ENCODE measurements at regions not wholly inside any gene's neighbourhood (a gene's known extent, or its start where the extent isn't known, plus 50 kb on each side); places are given as distances from the start of the nearest gene placed in this dataset.

- Histone ChIP-seq H3K14ac (ENCODE audit: insufficient read length) (no peak overlapping the region), H3K4me3 (ENCODE audit: extremely low read depth in 1 of 4, insufficient read depth in 2 of 4, low read depth in 3 of 4, low read length in 4 of 4) (no peak overlapping the region), H4K5ac (ENCODE audit: insufficient read length, low read depth, low read length) (no peak overlapping the region), H3K4me2 (ENCODE audit: insufficient read depth in 1 of 2, low read depth in 2 of 2, low read length in 2 of 2) (no peak overlapping the region), H2BK12ac (ENCODE audit: low read depth, low read length) (no peak overlapping the region), H2BK20ac (ENCODE audit: low read length) (no peak overlapping the region), H3K36me3 (ENCODE audit: control insufficient read depth in 2 of 4, insufficient read depth in 4 of 4, low read length in 3 of 4) (no peaks in the 10 kb centered on the region), H2BK5ac (ENCODE audit: low read depth, low read length) (no peak overlapping the region), H2BK120ac (replicated peaks; ENCODE audit: low read depth, low read length) (no peak overlapping the region), H3K23ac (ENCODE audit: insufficient read length) (no peak overlapping the region), H4K8ac (ENCODE audit: extremely low read depth, insufficient read depth, low read length) (no peak overlapping the region), H2AFZ (ENCODE audit: low read length) (no peak overlapping the region), H4K20me1 (replicated peaks in 1 of 2; ENCODE audit: control insufficient read depth in 1 of 2, insufficient read depth in 2 of 2, low read length in 2 of 2) (no peaks in the 10 kb centered on the region), H3K23me2 (ENCODE audit: low read depth, low read length) (no peaks in the 10 kb centered on the region), H3K56ac (replicated peaks; ENCODE audit: insufficient read length, low read depth, low read length) (no peak overlapping the region), H3K9me3 (ENCODE audit: insufficient read depth in 2 of 2, low read depth in 1 of 2, low read length in 1 of 2) (no peaks in the 10 kb centered on the region), H3K27me3 (replicated peaks in 1 of 4; ENCODE audit: control insufficient read depth in 3 of 4, extremely low read depth in 1 of 4, insufficient read depth in 3 of 4, low read length in 3 of 4) (no peaks in the 10 kb centered on the region), H3K4me1 (replicated peaks in 1 of 4; ENCODE audit: control insufficient read depth in 3 of 4, insufficient read depth in 4 of 4, low read length in 3 of 4) (no peaks in the 10 kb centered on the region), H3K79me1 (ENCODE audit: low read depth, low read length) (no peaks in the 10 kb centered on the region), H3K27ac (ENCODE audit: low read depth, low read length) (no peak overlapping the region), H4K91ac (replicated peaks; ENCODE audit: insufficient read length, low read length) (no peak overlapping the region), H2BK15ac (ENCODE audit: low read length) (no peak overlapping the region), H3K18ac (ENCODE audit: extremely low read depth, low read length) (no peak overlapping the region), H2AK5ac (ENCODE audit: low read depth, low read length) (no peak overlapping the region), H3K4ac (replicated peaks; ENCODE audit: insufficient read length, low read depth, low read length) (no peak overlapping the region), H3K79me2 (ENCODE audit: control insufficient read depth in 1 of 2, insufficient read depth in 2 of 2, low read length in 2 of 2) (no peaks in the 10 kb centered on the region), H3K9ac (replicated peaks in 1 of 4; ENCODE audit: extremely low read depth in 1 of 4, low read depth in 3 of 4, low read length in 3 of 4) (no peak overlapping the region)
- DNase-seq (ENCODE audit: low read depth in 1 of 2, low spot score in 2 of 2) (no peak), FAIRE-seq (no peak)
- WGBS, 2 experiments (ENCODE audit: extremely low coverage in 1 of 2, insufficient coverage in 1 of 2, insufficient read length in 1 of 2, insufficient replicate concordance in 2 of 2, low coverage in 1 of 2, low lambda C conversion rate in 2 of 2, missing lambda C conversion rate in 1 of 2), result 100% methylated on average over 1 of the region's 1 CpG; no CpG with 5 or more reads in 1 of the 2 experiments
- ChIA-PET CTCF (ENCODE audit: partially characterized antibody) (interaction anchor here (0.9 kb wide), 1 partner anchor 450 kb away, joined by 3 read pairs; no protein-coding TSS in a partner anchor), POLR2A (ENCODE audit: partially characterized antibody) (no interaction called here)
- no peak for TF ChIP-seq RBBP5 (IDR thresholded peaks at IDR 0.05; ENCODE audit: borderline replicate concordance, low read depth, low read length)
- no peak for TF ChIP-seq HDAC2 (IDR thresholded peaks at IDR 0.05; ENCODE audit: borderline replicate concordance in 1 of 2, low read depth in 2 of 2, low read length in 2 of 2)
- no peak for TF ChIP-seq POLR2AphosphoS5 (IDR thresholded peaks at IDR 0.05; ENCODE audit: low read depth, low read length)
- TF ChIP-seq CTCF (IDR thresholded peaks at IDR 0.05; ENCODE audit: control extremely low read depth in 1 of 3, insufficient read depth in 1 of 3, low read depth in 1 of 3, low read length in 3 of 3), result no peak
- no peak for TF ChIP-seq BCL11A (IDR thresholded peaks at IDR 0.05; ENCODE audit: low read depth in 2 of 2, low read length in 2 of 2)
- no peak for TF ChIP-seq POLR2A (IDR thresholded peaks at IDR 0.05; ENCODE audit: control extremely low read depth in 1 of 2, low read depth in 2 of 2, low read length in 2 of 2)
- no peak for TF ChIP-seq CTBP2 (IDR thresholded peaks at IDR 0.05; ENCODE audit: borderline replicate concordance, insufficient read depth, insufficient read length, low read length)
- no peak for TF ChIP-seq CHD2 (IDR thresholded peaks at IDR 0.05; ENCODE audit: low read length)
- no peak for TF ChIP-seq ZNF274 (IDR thresholded peaks at IDR 0.05; ENCODE audit: borderline replicate concordance, extremely low read depth, low read length)
- TF ChIP-seq KDM5A (IDR thresholded peaks at IDR 0.05; ENCODE audit: low read length), result no peak
- TF ChIP-seq RXRA (IDR thresholded peaks at IDR 0.05; ENCODE audit: insufficient read depth, low read depth, low read length), result no peak
- no peak for TF ChIP-seq SP1 (IDR thresholded peaks at IDR 0.05; ENCODE audit: low read depth, low read length)
- TF ChIP-seq NANOG (IDR thresholded peaks at IDR 0.05; ENCODE audit: insufficient read depth, low read depth, low read length, poor library complexity, severe bottlenecking), result no peak
Measured at GRCh38 chr12:103182299-103182698, 224.8 kb downstream of the ASCL1 start.
